Testis (tissue), 2 donors: ENCODE measurements at regions not wholly inside any gene's neighbourhood (a gene's known extent, or its start where the extent isn't known, plus 50 kb on each side); places are given as distances from the start of the nearest gene placed in this dataset.

Source experiments
- DNase-seq: peaks from one replicate; pipeline ENCODE4 v3.0.0-alpha.2; 2019
- H3K27ac ChIP-seq, 2 donors: fragments of 200-600 bp; sonication (generic); one replicate each; pipeline ENCODE4 v1.5.1; 2019
- H3K27me3 ChIP-seq: fragments of 200-600 bp; sonication (generic); one replicate; pipeline ENCODE4 v1.5.1; 2019
- H3K36me3 ChIP-seq: fragments of 200-600 bp; sonication (generic); one replicate; pipeline ENCODE4 v1.5.1; 2017; ENCODE audit warnings: low read depth; ENCODE audit errors: missing control alignments
- H3K4me1 ChIP-seq: fragments of 200-600 bp; sonication (generic); one replicate; pipeline ENCODE4 v1.5.1; 2019
- H3K4me3 ChIP-seq, 2 donors: fragments of 200-600 bp; sonication (generic); one replicate each; pipeline ENCODE4 v1.5.1; 2017 to 2019
- H3K9me3 ChIP-seq: fragments of 200-600 bp; sonication (generic); one replicate; pipeline ENCODE4 v1.5.1; 2017
- CTCF ChIP-seq, 3 experiments: fragments of 450-650 bp in 2 of 3; fragments of 200-600 bp in 1 of 3; sonication (generic) in 1 of 3; IDR thresholded peaks; one replicate each; pipeline ENCODE4 v1.5.1; 2016 to 2019; ENCODE audit warnings: antibody characterized with exemption in 3 of 3, mild to moderate bottlenecking in 2 of 3, moderate library complexity in 1 of 3
- POLR2A ChIP-seq: fragments of 450-650 bp; IDR thresholded peaks from one replicate; pipeline ENCODE4 v1.6.1; 2017; ENCODE audit warnings: antibody characterized with exemption, mild to moderate bottlenecking, moderate library complexity
- WGBS, 2 donors: methylation state at CpG; one replicate each; pipeline ENCODE4 v1.1.5; 2018; 5-methylcytosine and 5-hydroxymethylcytosine counted together
- intact Hi-C: fragments of 100-400 bp; cut with DNase I; formaldehyde crosslinking; loops from one replicate; pipeline ENCODE4 v1.15.1; 2023; ENCODE audit warnings: low total_unique reads

- TF ChIP-seq POLR2A (no peak), CTCF (IDR thresholded peaks at IDR 0.05) (no peak)
- no peak overlapping the region for H3K27ac ChIP-seq
- no peaks in the 10 kb centered on the region for H3K9me3 ChIP-seq
- H3K36me3 ChIP-seq, result no peaks in the 10 kb centered on the region
- 83 to 91% methylated on average over 1 of the region's 1 CpG for WGBS, 2 donors
- DNase-seq, result no peak
- H3K4me3 ChIP-seq, result no peak overlapping the region
- no peaks in the 10 kb centered on the region for H3K27me3 ChIP-seq
- peaks cover 13% of the 10 kb centered on the region for H3K4me1 ChIP-seq
- intact Hi-C loops, result no loop called here
Measured at GRCh38 chr6:16063580-16063979, 65.3 kb upstream of the MYLIP start.

- TF ChIP-seq POLR2A (no peak), CTCF (IDR thresholded peaks at IDR 0.05) (no peak)
- peaks cover 15% of the 10 kb centered on the region for H3K4me1 ChIP-seq
- no peak overlapping the region for H3K27ac ChIP-seq
- no peaks in the 10 kb centered on the region for H3K9me3 ChIP-seq
- H3K27me3 ChIP-seq, result no peaks in the 10 kb centered on the region
- intact Hi-C loops, result no loop called here
- no peak overlapping the region for H3K4me3 ChIP-seq
- no peak for DNase-seq
- H3K36me3 ChIP-seq, result no peaks in the 10 kb centered on the region
- WGBS, 2 donors, result 91 to 94% methylated on average over 2 of the region's 2 CpGs
Measured at GRCh38 chr6:16061818-16062217, 67.1 kb upstream of the MYLIP start.

GRCh38 chr6:16060039-16060438, 68.8 kb upstream of the MYLIP start:
- Histone ChIP-seq H3K4me1 (peaks cover 15% of the 10 kb centered on the region), H3K36me3 (no peaks in the 10 kb centered on the region), H3K4me3 (no peak overlapping the region), H3K9me3 (no peaks in the 10 kb centered on the region), H3K27me3 (no peaks in the 10 kb centered on the region), H3K27ac (no peak overlapping the region)
- intact Hi-C loops, result no loop called here
- TF ChIP-seq POLR2A, result no peak
- no peak for TF ChIP-seq CTCF (IDR thresholded peaks at IDR 0.05)
- 64 to 94% methylated on average over 3 of the region's 3 CpGs for WGBS, 2 donors
- DNase-seq, result no peak

GRCh38 chr6:16059496-16059895, 69.4 kb upstream of the MYLIP start:
- Histone ChIP-seq H3K27me3 (no peaks in the 10 kb centered on the region), H3K36me3 (no peaks in the 10 kb centered on the region), H3K4me3 (no peak overlapping the region), H3K9me3 (no peaks in the 10 kb centered on the region), H3K4me1 (peaks cover 15% of the 10 kb centered on the region), H3K27ac (no peak overlapping the region)
- 38 to 50% methylated on average over 7 of the region's 7 CpGs for WGBS, 2 donors
- TF ChIP-seq CTCF (IDR thresholded peaks at IDR 0.05), result no peak
- TF ChIP-seq POLR2A, result no peak
- intact Hi-C loops, result no loop called here
- no peak for DNase-seq

GRCh38 chr6:16058929-16059345, 69.9 kb upstream of the MYLIP start:
- Histone ChIP-seq H3K27ac (no peak overlapping the region), H3K9me3 (no peaks in the 10 kb centered on the region), H3K4me3 (no peak overlapping the region), H3K27me3 (no peaks in the 10 kb centered on the region), H3K4me1 (peaks cover 15% of the 10 kb centered on the region), H3K36me3 (no peaks in the 10 kb centered on the region)
- intact Hi-C loops, result no loop called here
- DNase-seq, result no peak
- TF ChIP-seq POLR2A (no peak), CTCF (IDR thresholded peaks at IDR 0.05) (no peak)
- 50 to 58% methylated on average over 4 of the region's 4 CpGs for WGBS, 2 donors
